OCI-LY7 (cell line): ENCODE measurements at regions not wholly inside any gene's neighbourhood (a gene's known extent, or its start where the extent isn't known, plus 50 kb on each side); places are given as distances from the start of the nearest gene placed in this dataset.

Source experiments
- EZH2phosphoT487 ChIP-seq: fragments of 200-600 bp; sonication (generic); IDR thresholded peaks from 2 replicates; pipeline ENCODE4 v1.6.1; 2018; ENCODE audit warnings: low read depth, borderline replicate concordance, mild to moderate bottlenecking, mixed run types, antibody characterized with exemption, low read length, moderate library complexity, mixed read lengths
- TF ChIP-seq, protein P1 (sequence below): fragments of 200-600 bp; sonication (generic); conservative IDR thresholded peaks from 2 replicates; pipeline ENCODE4 v1.5.1; 2014; ENCODE audit warnings: mild to moderate bottlenecking, antibody characterized with exemption, low read length, moderate library complexity, mixed read lengths

- TF ChIP-seq, protein P1, sequence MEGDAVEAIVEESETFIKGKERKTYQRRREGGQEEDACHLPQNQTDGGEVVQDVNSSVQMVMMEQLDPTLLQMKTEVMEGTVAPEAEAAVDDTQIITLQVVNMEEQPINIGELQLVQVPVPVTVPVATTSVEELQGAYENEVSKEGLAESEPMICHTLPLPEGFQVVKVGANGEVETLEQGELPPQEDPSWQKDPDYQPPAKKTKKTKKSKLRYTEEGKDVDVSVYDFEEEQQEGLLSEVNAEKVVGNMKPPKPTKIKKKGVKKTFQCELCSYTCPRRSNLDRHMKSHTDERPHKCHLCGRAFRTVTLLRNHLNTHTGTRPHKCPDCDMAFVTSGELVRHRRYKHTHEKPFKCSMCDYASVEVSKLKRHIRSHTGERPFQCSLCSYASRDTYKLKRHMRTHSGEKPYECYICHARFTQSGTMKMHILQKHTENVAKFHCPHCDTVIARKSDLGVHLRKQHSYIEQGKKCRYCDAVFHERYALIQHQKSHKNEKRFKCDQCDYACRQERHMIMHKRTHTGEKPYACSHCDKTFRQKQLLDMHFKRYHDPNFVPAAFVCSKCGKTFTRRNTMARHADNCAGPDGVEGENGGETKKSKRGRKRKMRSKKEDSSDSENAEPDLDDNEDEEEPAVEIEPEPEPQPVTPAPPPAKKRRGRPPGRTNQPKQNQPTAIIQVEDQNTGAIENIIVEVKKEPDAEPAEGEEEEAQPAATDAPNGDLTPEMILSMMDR, result no peak
- no peak for TF ChIP-seq EZH2phosphoT487
Measured at GRCh38 chr14:53532853-53533252, 379.7 kb upstream of the DDHD1 start.
